Breast epithelium (tissue), 4 donors: ENCODE measurements at regions not wholly inside any gene's neighbourhood (a gene's known extent, or its start where the extent isn't known, plus 50 kb on each side); places are given as distances from the start of the nearest gene placed in this dataset.

Experiments used
- DNase-seq, 2 donors: peaks; one replicate each; pipeline ENCODE4 v3.0.0-alpha.2; 2019; ENCODE audit warnings: low spot score in 2 of 2
- H3K27ac ChIP-seq, 2 donors: fragments of 200-600 bp; sonication (generic) in 1 of 2; one replicate each; pipeline ENCODE4 v1.5.1; 2016 to 2019; ENCODE audit warnings: mild to moderate bottlenecking in 1 of 2
- H3K27me3 ChIP-seq, 2 donors: fragments of 200-600 bp; sonication (generic) in 1 of 2; one replicate each; pipeline versions ENCODE4 v1.5.1 to v1.6.0; 2017 to 2019; ENCODE audit warnings: control low read depth in 1 of 2, mild to moderate bottlenecking in 1 of 2
- H3K36me3 ChIP-seq: fragments of 200-600 bp; one replicate; pipeline ENCODE4 v1.5.1; 2019
- H3K4me1 ChIP-seq, 2 donors: fragments of 200-600 bp; sonication (generic); one replicate each; pipeline ENCODE4 v1.5.1; 2016 to 2019; ENCODE audit warnings: control low read depth in 1 of 2
- H3K4me3 ChIP-seq, 3 donors: fragments of 200-600 bp; sonication (generic); 1 replicate in 2 of 3; 2 replicates in 1 of 3; pipeline ENCODE4 v1.5.1; 2016 to 2019; ENCODE audit warnings: mild to moderate bottlenecking in 3 of 3, moderate library complexity in 2 of 3
- H3K9me3 ChIP-seq, 2 donors: fragments of 200-600 bp; sonication (generic) in 1 of 2; one replicate each; pipeline ENCODE4 v1.5.1; 2016 to 2019; ENCODE audit warnings: control low read depth in 1 of 2
- CTCF ChIP-seq, 3 donors: fragments of 450-650 bp; IDR thresholded peaks; one replicate each; pipeline ENCODE4 v1.5.1; 2016 to 2017; ENCODE audit warnings: antibody characterized with exemption in 3 of 3, mild to moderate bottlenecking in 3 of 3, moderate library complexity in 3 of 3
- POLR2A ChIP-seq: fragments of 450-650 bp; IDR thresholded peaks from one replicate; pipeline ENCODE4 v1.6.1; 2016; ENCODE audit warnings: antibody characterized with exemption, mild to moderate bottlenecking, moderate library complexity
- POLR2AphosphoS5 ChIP-seq, 3 donors: sonication (generic); formaldehyde crosslinking; IDR thresholded peaks; one replicate each; pipeline ENCODE4 v1.6.1; 2017; ENCODE audit warnings: antibody characterized with exemption in 3 of 3
- intact Hi-C: fragments of 100-400 bp; cut with DNase I; formaldehyde crosslinking; loops from one replicate; pipeline ENCODE4 v1.15.1; 2023; ENCODE audit warnings: low total_unique reads

GRCh38 chr1:218646288-218646687, 301.2 kb downstream of the TGFB2 start:
- no peak for TF ChIP-seq CTCF (IDR thresholded peaks at IDR 0.05)
- Histone ChIP-seq H3K4me3 (no peak overlapping the region), H3K36me3 (no peaks in the 10 kb centered on the region), H3K9me3 (peaks cover 0 to 3% of the 10 kb centered on the region in 2 donors), H3K27ac (peak overlapping the region in 1 of 2 donors; percentile 62), H3K4me1 (no peaks in the 10 kb centered on the region), H3K27me3 (no peaks in the 10 kb centered on the region)
- no peak for DNase-seq
- intact Hi-C loops, result loop anchor here (5.0 kb wide), 1 partner anchor 711 kb away; no protein-coding TSS in a partner anchor

- no peak overlapping the region for H3K27ac ChIP-seq
- no peaks in the 10 kb centered on the region for H3K27me3 ChIP-seq
- DNase-seq, result no peak
- intact Hi-C loops, result no loop called here
- no peak overlapping the region for H3K4me3 ChIP-seq
- H3K9me3 ChIP-seq, result no peaks in the 10 kb centered on the region
- H3K4me1 ChIP-seq, result no peaks in the 10 kb centered on the region
- TF ChIP-seq POLR2AphosphoS5 (IDR thresholded peaks at IDR 0.05) (no peak), CTCF (IDR thresholded peaks at IDR 0.05) (no peak), POLR2A (no peak)
- H3K36me3 ChIP-seq, result no peaks in the 10 kb centered on the region
Observed at GRCh38 chr1:218656301-218657037, 311.3 kb downstream of the TGFB2 start.

- Histone ChIP-seq H3K4me1 (no peaks in the 10 kb centered on the region), H3K9me3 (no peaks in the 10 kb centered on the region), H3K36me3 (no peaks in the 10 kb centered on the region), H3K27me3 (no peaks in the 10 kb centered on the region), H3K27ac (no peak overlapping the region), H3K4me3 (no peak overlapping the region)
- DNase-seq, result no peak
- intact Hi-C loops, result no loop called here
- no peak for TF ChIP-seq CTCF (IDR thresholded peaks at IDR 0.05)
- TF ChIP-seq POLR2AphosphoS5 (IDR thresholded peaks at IDR 0.05), result no peak
- TF ChIP-seq POLR2A, result no peak
Observed at GRCh38 chr1:218658269-218658668, 313.1 kb downstream of the TGFB2 start.

GRCh38 chr1:218658899-218659298, 313.8 kb downstream of the TGFB2 start:
- intact Hi-C loops, result no loop called here
- H3K27ac ChIP-seq, result no peak overlapping the region
- no peaks in the 10 kb centered on the region for H3K9me3 ChIP-seq
- no peaks in the 10 kb centered on the region for H3K27me3 ChIP-seq
- TF ChIP-seq CTCF (IDR thresholded peaks at IDR 0.05) (no peak), POLR2A (no peak), POLR2AphosphoS5 (IDR thresholded peaks at IDR 0.05) (no peak)
- no peaks in the 10 kb centered on the region for H3K4me1 ChIP-seq
- H3K36me3 ChIP-seq, result no peaks in the 10 kb centered on the region
- no peak for DNase-seq
- H3K4me3 ChIP-seq, result no peak overlapping the region

- DNase-seq, result no peak
- no peaks in the 10 kb centered on the region for H3K9me3 ChIP-seq
- no peaks in the 10 kb centered on the region for H3K27me3 ChIP-seq
- intact Hi-C loops, result no loop called here
- H3K4me3 ChIP-seq, result no peak overlapping the region
- TF ChIP-seq POLR2A (no peak), POLR2AphosphoS5 (IDR thresholded peaks at IDR 0.05) (no peak), CTCF (IDR thresholded peaks at IDR 0.05) (no peak)
- H3K36me3 ChIP-seq, result no peaks in the 10 kb centered on the region
- no peaks in the 10 kb centered on the region for H3K4me1 ChIP-seq
- H3K27ac ChIP-seq, result no peak overlapping the region
Observed at GRCh38 chr1:218659911-218660677, 315.0 kb downstream of the TGFB2 start.
